Activated CD4-positive, alpha-beta T cell treated with anti-CD3 and anti-CD28 coated beads, Interleukin-2, Interleukin-4, amounts not matched to agents 100 ng/mL and 50 ng/mL, durations not matched to agents 16 hours and 8 hours (primary cell): ENCODE measurements at regions not wholly inside any gene's neighbourhood (a gene's known extent, or its start where the extent isn't known, plus 50 kb on each side); places are given as distances from the start of the nearest gene placed in this dataset.

Experiments used
- DNase-seq: peaks from one replicate; pipeline ENCODE4 v3.0.0-alpha.2; 2020; ENCODE audit warnings: low spot score

- DNase-seq = no peak
Measured at GRCh38 chr12:39125566-39125965, 220.2 kb upstream of the CPNE8 start.

- no peak for DNase-seq
Measured at GRCh38 chr12:39124768-39125167, 219.4 kb upstream of the CPNE8 start.

DNA sequence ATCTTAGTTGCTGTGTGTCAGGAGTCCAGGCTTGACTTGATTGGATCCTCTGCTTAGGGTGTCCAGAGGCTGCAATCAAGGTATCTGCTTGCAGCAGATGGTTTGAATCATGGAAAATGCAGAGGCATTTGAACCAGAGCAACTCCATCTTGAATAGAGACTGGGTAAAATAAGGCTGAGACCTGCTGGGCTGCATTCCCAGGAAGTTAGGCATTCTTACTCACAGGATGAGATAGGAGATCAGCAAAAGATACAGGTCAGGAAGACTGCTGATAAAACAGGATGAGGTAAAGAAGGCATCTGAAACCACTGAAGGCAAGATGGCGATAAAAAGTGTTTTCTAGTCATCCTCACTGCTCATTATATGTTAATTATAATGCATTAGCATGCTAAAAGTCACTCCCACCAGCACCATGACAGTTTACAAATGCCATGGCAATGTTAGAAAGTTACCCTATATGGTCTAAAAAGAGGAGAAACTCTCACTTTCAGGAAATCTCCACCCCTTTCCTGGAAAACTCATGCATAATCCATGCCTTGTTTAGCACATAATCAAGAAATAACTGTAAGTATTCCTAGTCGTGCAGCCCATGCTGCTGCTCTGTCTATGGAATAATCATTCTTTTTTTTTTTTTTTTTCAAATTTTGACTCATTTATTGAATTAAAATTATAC, 218.3 kb upstream of the CPNE8 start:
- no peak for DNase-seq

- DNase-seq = no peak
Measured at GRCh38 chr12:39122562-39123204, 217.3 kb upstream of the CPNE8 start.

DNA sequence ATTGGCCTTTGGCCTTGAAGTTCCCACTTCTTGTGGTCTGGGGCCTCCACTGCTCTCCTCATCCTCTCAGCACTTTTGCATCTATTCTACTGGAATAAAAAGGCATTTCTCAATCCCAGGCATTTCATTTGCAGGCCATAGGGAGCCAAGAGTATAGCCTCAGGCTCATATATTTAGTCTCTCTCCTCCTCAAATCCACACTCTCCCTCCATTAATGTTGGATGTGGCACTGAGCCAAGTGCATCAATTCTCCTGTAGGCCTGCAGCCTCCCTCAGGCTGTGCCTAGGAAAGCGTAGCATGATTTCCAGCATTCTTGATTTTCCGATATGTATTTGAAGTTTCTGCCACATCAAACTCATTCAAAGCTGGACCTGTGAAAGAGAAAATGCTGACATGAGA, 211.5 kb upstream of the CPNE8 start:
- DNase-seq = no peak

GRCh38 chr12:39112064-39112463, 206.7 kb upstream of the CPNE8 start:
- DNase-seq = no peak

DNA sequence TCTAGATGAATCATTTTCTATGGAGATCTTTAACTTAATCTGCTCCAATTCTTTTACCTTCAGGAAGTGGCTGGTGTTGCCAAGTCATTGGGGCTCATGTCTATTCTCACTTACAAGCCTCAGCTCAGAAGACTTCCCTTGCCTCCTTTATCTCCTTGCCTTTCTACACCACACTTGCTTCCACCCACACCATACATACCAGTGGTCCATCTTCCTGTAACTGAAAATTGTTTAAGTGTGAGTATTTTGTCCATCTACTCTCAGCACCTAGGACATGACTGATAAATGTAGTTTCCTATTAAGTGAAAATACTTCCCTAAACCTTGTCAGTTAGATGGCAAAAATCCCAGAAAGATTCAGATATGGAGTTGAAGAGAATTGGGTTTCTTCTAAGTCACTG, 199.7 kb upstream of the CPNE8 start:
- DNase-seq = no peak

DNA sequence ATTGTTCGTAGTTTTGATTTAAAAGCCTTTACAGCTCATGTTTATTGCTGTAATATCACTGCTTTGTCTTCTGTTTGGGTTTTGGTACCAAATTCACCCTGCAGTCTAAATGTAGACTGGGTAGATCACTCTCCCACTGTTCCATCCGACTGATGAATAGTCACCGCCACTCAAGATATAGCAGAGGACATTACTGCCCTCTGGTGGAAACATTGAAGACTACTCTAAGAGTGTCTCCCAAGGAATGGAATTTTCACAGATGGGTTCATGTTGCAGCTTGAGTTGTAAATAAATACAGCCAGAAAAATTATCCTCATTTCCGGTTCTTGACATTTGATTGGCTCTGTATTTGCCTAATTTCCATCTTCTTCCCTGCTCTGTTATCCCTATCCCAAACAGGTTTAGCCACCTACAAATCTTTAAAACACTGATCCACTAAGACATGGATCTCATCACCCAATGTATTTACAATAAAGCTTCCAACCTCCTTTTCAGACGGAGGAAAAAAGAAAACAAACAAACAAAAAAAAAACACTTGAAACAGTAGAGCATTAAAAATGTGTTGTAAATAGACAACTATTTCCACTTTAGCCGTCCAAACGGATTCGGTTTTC, 198.3 kb upstream of the CPNE8 start:
- peak; percentile 65 for DNase-seq

- no peak for DNase-seq
Measured at GRCh38 chr12:39102474-39103209, 197.3 kb upstream of the CPNE8 start.

GRCh38 chr12:39095636-39096330, 190.4 kb upstream of the CPNE8 start:
- DNase-seq = no peak

- no peak for DNase-seq
Measured at GRCh38 chr12:39081910-39082309, 176.5 kb upstream of the CPNE8 start.

GRCh38 chr12:39077226-39077625, 171.8 kb upstream of the CPNE8 start:
- DNase-seq = no peak

DNA sequence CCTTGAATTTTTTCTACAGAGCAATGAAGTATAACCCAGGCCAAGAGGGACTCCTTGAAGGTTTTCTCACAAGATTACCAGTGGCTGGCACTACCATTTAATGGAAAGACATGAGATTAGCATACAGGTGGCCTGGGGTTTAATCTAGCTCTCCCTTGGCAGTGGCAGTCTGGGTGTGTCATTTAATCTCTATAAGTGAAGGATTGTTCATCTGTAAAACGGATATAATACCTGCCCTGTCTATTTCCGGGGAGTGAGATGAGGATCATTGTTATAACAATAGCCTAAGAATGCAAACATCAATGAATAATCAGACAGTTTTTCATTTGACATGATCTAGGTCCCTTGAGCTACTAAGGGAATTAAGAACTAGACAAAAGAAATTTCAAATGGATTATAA, 168.7 kb upstream of the CPNE8 start:
- no peak for DNase-seq

DNA sequence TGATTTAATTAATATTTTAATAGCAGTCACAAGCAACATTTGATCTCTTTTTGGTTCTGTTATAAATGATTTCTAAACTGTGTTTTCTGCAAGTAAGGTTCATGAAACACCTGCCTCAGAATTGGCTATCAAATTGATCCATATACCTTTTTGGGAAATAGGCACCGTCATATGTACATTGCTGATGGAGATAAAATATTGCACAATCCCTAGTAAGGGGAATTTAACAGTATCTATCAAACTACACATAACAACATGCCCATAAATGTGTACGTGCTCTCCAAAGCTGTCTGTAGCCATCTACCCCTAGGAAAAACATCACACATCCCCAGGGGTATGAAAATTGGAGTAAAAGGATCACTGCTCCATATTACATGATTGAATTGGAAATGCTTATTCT, 167.3 kb upstream of the CPNE8 start:
- no peak for DNase-seq

- no peak for DNase-seq
Measured at GRCh38 chr12:39071611-39072010, 166.2 kb upstream of the CPNE8 start.

- DNase-seq = no peak
Measured at GRCh38 chr12:39070775-39071174, 165.4 kb upstream of the CPNE8 start.

DNA sequence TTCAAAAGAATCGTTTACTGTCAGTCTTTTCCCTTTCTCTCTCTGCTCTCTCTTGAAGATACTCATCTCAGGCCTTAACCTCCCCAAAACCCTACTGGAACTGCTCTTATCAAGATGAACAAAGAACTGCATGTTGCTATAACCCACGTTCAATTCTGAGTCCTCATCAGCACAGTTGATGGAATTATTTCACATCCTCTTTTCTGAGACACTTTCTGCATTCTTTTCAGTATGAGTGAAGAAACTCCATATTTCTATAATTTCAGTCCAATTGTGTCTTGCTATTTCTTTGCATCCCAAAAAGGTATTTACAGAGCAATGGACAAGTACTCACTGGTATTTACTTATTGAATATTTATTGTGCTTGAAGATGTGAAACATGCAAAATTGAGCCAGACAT, 160.1 kb upstream of the CPNE8 start:
- DNase-seq = no peak

DNA sequence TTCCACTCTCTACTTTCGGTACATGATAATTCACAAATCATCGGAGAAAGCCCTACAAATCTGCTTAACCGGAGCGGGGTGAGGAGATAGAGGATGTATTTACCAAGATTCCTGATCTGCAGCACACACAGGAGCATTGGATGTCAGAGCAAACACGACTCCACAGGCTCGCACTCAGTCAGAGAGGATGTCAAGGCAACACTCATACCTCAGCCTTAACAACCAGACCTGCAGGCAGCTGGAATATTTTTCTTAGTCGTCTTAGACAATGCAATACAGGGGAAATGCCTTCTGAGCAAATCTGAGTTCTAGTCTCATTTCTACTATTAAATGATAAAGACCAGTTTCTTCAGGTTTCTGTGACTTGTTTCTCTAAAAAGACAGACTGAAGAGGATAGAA, 159.3 kb upstream of the CPNE8 start:
- DNase-seq = no peak

GRCh38 chr12:39062266-39062996, 157.0 kb upstream of the CPNE8 start:
- DNase-seq = no peak

DNA sequence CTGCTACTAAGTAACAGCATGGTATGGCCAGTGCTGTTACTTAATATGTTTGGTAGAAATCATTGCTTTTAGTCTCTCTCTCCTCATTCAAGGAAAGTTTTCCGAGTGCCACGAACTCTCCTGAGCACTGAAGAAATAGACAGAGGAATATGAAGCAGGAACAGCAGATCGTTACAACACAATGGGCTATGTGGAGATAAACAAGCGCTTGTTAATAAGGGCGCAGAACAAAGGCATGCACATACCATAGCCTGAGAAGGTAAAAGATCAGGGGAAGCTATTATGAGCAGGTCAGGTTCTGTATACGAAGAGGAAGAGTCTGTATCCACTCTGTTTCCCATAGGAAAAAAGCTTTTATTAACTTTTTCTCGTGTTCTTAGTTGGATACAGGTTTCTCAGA, 156.2 kb upstream of the CPNE8 start:
- DNase-seq = no peak

- DNase-seq = no peak
Measured at GRCh38 chr12:39048395-39048794, 143.0 kb upstream of the CPNE8 start.
